ENCODE measurements at regions not wholly inside any gene's neighbourhood (a gene's known extent, or its start where the extent isn't known, plus 50 kb on each side); places are given as distances from the start of the nearest gene placed in this dataset.

DNA sequence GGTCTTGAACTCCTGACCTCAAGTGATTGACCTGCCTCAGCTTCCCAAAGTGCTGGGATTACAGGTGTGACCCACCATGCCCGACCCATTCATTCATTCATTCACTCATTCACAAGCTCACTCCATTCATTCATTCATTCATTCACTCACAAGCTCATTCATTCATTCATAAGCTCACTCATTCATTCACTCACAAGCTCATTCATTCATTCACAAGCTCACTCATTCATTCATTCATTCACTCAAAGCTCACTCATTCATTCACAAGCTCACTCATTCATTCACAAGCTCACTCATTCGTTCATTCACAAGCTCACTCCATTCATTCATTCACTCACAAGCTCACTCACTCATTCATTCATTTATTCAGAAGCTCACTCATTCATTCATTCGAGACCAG lies 198.6 kb downstream of the SHOX start:
- TF ChIP-seq, protein P1, sequence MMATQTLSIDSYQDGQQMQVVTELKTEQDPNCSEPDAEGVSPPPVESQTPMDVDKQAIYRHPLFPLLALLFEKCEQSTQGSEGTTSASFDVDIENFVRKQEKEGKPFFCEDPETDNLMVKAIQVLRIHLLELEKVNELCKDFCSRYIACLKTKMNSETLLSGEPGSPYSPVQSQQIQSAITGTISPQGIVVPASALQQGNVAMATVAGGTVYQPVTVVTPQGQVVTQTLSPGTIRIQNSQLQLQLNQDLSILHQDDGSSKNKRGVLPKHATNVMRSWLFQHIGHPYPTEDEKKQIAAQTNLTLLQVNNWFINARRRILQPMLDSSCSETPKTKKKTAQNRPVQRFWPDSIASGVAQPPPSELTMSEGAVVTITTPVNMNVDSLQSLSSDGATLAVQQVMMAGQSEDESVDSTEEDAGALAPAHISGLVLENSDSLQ (IDR thresholded peaks at IDR 0.05): no peak
- TF ChIP-seq BHLHE40 (IDR thresholded peaks at IDR 0.05; ENCODE audit: borderline replicate concordance) (no peak), SP1 (IDR thresholded peaks at IDR 0.05) (no peak), ELF4 (IDR thresholded peaks at IDR 0.05) (no peak)
